ENCODE measurements at regions not wholly inside any gene's neighbourhood (a gene's known extent, or its start where the extent isn't known, plus 50 kb on each side); places are given as distances from the start of the nearest gene placed in this dataset.

- Histone ChIP-seq H3K4me3 (replicated peaks; ENCODE audit: insufficient read depth, low read length) (no peak overlapping the region), H3K27me3 (ENCODE audit: insufficient read depth, poor library complexity, severe bottlenecking) (no peaks in the 10 kb centered on the region), H3K27ac (replicated peaks) (no peak overlapping the region)
- DNase-seq (ENCODE audit: low read depth in 1 of 2, low spot score in 1 of 2) = no peak
- TF ChIP-seq, protein P1, sequence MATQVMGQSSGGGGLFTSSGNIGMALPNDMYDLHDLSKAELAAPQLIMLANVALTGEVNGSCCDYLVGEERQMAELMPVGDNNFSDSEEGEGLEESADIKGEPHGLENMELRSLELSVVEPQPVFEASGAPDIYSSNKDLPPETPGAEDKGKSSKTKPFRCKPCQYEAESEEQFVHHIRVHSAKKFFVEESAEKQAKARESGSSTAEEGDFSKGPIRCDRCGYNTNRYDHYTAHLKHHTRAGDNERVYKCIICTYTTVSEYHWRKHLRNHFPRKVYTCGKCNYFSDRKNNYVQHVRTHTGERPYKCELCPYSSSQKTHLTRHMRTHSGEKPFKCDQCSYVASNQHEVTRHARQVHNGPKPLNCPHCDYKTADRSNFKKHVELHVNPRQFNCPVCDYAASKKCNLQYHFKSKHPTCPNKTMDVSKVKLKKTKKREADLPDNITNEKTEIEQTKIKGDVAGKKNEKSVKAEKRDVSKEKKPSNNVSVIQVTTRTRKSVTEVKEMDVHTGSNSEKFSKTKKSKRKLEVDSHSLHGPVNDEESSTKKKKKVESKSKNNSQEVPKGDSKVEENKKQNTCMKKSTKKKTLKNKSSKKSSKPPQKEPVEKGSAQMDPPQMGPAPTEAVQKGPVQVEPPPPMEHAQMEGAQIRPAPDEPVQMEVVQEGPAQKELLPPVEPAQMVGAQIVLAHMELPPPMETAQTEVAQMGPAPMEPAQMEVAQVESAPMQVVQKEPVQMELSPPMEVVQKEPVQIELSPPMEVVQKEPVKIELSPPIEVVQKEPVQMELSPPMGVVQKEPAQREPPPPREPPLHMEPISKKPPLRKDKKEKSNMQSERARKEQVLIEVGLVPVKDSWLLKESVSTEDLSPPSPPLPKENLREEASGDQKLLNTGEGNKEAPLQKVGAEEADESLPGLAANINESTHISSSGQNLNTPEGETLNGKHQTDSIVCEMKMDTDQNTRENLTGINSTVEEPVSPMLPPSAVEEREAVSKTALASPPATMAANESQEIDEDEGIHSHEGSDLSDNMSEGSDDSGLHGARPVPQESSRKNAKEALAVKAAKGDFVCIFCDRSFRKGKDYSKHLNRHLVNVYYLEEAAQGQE (IDR thresholded peaks at IDR 0.05; ENCODE audit: insufficient replicate concordance, low read depth) = no peak
- TF ChIP-seq GABPA (IDR thresholded peaks at IDR 0.05; ENCODE audit: low read depth) (no peak), SPI1 (IDR thresholded peaks at IDR 0.05; ENCODE audit: borderline replicate concordance, low read depth) (no peak), POLR2AphosphoS5 (IDR thresholded peaks at IDR 0.05; ENCODE audit: low read depth) (no peak), CTCF (IDR thresholded peaks at IDR 0.05; ENCODE audit: insufficient read depth, low read length) (no peak)
Measured at GRCh38 chr3:101998256-101998926, 149.1 kb downstream of the NFKBIZ start.

DNA sequence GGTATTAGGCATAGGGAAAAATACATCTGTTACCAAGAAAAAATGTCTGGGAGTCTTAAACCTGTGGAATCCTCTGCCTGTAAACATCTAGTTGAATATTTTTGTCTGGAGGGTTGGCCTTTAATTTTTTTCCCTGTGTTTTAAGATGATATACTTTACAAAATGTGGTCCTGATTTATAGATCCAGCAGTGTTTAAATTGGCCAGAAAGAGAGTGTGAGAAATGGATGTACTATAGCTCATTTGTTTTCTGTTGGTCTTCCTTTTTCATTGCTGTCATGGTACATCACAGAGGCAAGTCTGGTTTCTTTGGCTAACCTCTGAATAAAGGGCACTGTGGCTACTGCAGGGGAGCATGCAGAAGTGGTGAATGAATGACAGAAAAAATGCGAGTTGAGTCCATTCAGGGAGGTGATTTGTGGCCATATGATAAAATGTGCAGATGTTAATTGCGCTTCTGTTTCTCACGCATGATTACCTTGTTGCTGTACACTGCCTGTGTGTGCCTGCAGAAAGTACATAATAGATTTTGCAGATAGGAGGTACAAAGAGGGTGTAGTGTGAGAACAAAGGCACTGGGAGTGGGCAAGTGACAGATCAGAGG lies 150.0 kb downstream of the NFKBIZ start:
- Histone ChIP-seq H3K4me3 (replicated peaks; ENCODE audit: insufficient read depth, low read length) (no peak overlapping the region), H3K27me3 (ENCODE audit: insufficient read depth, poor library complexity, severe bottlenecking) (no peaks in the 10 kb centered on the region), H3K27ac (replicated peaks) (no peak overlapping the region)
- no peak for TF ChIP-seq POLR2AphosphoS5 (IDR thresholded peaks at IDR 0.05; ENCODE audit: low read depth)
- TF ChIP-seq GABPA (IDR thresholded peaks at IDR 0.05; ENCODE audit: low read depth) = no peak
- no peak for TF ChIP-seq SPI1 (IDR thresholded peaks at IDR 0.05; ENCODE audit: borderline replicate concordance, low read depth)
- TF ChIP-seq, protein P1 (IDR thresholded peaks at IDR 0.05; ENCODE audit: insufficient replicate concordance, low read depth) = no peak
- no peak for TF ChIP-seq CTCF (IDR thresholded peaks at IDR 0.05; ENCODE audit: insufficient read depth, low read length)
- DNase-seq (ENCODE audit: low read depth in 1 of 2, low spot score in 1 of 2) = no peak

DNA sequence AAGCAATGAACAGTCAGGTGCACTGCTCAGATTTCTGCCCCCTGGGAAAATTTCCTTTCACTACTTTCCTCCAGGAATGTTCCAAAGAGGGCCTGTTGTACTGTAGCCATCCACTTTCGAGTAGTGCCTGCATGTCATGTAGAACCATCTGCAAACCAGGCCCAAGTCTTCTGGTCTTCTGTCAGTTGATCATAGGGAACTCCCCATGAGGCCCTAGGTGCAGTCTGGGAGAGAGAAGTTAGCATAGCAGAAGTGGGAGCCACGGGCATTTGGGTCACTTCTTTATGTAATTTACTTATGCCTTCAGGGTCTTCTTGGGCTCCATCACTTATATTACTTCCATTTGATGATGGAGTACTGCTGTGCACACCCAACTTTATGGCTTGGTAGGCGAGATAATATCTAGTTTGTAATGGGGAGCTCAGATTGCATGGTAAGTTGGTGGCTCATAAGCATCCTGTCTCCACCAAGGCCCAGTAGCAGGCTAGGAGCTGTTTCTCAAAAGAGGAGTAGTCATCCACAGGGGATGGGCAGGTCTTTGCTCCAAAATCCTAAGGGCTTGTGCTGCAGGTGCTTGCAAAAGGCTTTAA lies 151.4 kb downstream of the NFKBIZ start:
- TF ChIP-seq POLR2AphosphoS5 (IDR thresholded peaks at IDR 0.05; ENCODE audit: low read depth) = no peak
- TF ChIP-seq SPI1 (IDR thresholded peaks at IDR 0.05; ENCODE audit: borderline replicate concordance, low read depth) = no peak
- TF ChIP-seq, protein P1 (IDR thresholded peaks at IDR 0.05; ENCODE audit: insufficient replicate concordance, low read depth) = no peak
- TF ChIP-seq CTCF (IDR thresholded peaks at IDR 0.05; ENCODE audit: insufficient read depth, low read length) = no peak
- no peak for TF ChIP-seq GABPA (IDR thresholded peaks at IDR 0.05; ENCODE audit: low read depth)
- H3K27me3 ChIP-seq (ENCODE audit: insufficient read depth, poor library complexity, severe bottlenecking) = no peaks in the 10 kb centered on the region
- no peak overlapping the region for H3K4me3 ChIP-seq (replicated peaks; ENCODE audit: insufficient read depth, low read length)
- no peak for DNase-seq (ENCODE audit: low read depth in 1 of 2, low spot score in 1 of 2)
- H3K27ac ChIP-seq (replicated peaks) = no peak overlapping the region

Data from HL-60 (cell line).